ENCODE measurements at regions not wholly inside any gene's neighbourhood (a gene's known extent, or its start where the extent isn't known, plus 50 kb on each side); places are given as distances from the start of the nearest gene placed in this dataset.
A peak's percentile ranks its signal among the peaks of the same experiment; 100 is the strongest.

- Histone ChIP-seq H4K20me1 (ENCODE audit: insufficient read depth, low read length) (no peaks in the 10 kb centered on the region), H3K4me3 (ENCODE audit: insufficient read depth, low read depth, low read length) (no peak overlapping the region), H3K4me2 (ENCODE audit: low read length) (no peak overlapping the region), H3K9ac (ENCODE audit: low read length) (no peak overlapping the region), H3K27me3 (ENCODE audit: insufficient read depth, low read length) (peaks cover 2% of the 10 kb centered on the region), H3K36me3 (ENCODE audit: insufficient read depth, low read length) (no peaks in the 10 kb centered on the region), H3K27ac (ENCODE audit: low read depth, low read length) (no peak overlapping the region), H3K9me3 (ENCODE audit: insufficient read depth, low read depth, low read length) (no peaks in the 10 kb centered on the region), H3K4me1 (ENCODE audit: insufficient read depth, low read length) (no peaks in the 10 kb centered on the region), H2AFZ (ENCODE audit: low read depth, low read length) (no peak overlapping the region), H3K79me2 (ENCODE audit: insufficient read depth, low read length) (no peaks in the 10 kb centered on the region)
- Mint-ChIP-seq H3K4me1 (ENCODE audit: low read depth, unreplicated experiment) (no peaks in the 10 kb centered on the region), H3K27ac (ENCODE audit: unreplicated experiment) (no peak overlapping the region), H3K27me3 (ENCODE audit: low read depth, unreplicated experiment) (no peaks in the 10 kb centered on the region), H3K36me3 (ENCODE audit: low read depth, unreplicated experiment) (no peaks in the 10 kb centered on the region), H3K4me3 (ENCODE audit: unreplicated experiment) (no peak overlapping the region), H3K9me3 (ENCODE audit: unreplicated experiment) (no peaks in the 10 kb centered on the region)
- peak; percentile 1 for DNase-seq (ENCODE audit: low read depth)
- no peak for FAIRE-seq
- no peak for TF ChIP-seq CTCF (IDR thresholded peaks at IDR 0.05; ENCODE audit: insufficient read depth, low read depth, low read length)
- no peak for TF ChIP-seq EZH2 (IDR thresholded peaks at IDR 0.05; ENCODE audit: insufficient read depth, low read length)
Observed at GRCh38 chr5:119996128-119996527, 366.8 kb downstream of the FAM170A start.

GRCh38 chr5:120007598-120007997 lies 378.2 kb downstream of the FAM170A start:
- DNase-seq (ENCODE audit: low read depth) (no peak), FAIRE-seq (no peak)
- Mint-ChIP-seq H3K9me3 (ENCODE audit: unreplicated experiment) (no peaks in the 10 kb centered on the region), H3K4me3 (ENCODE audit: unreplicated experiment) (no peak overlapping the region), H3K4me1 (ENCODE audit: low read depth, unreplicated experiment) (no peaks in the 10 kb centered on the region), H3K27ac (ENCODE audit: unreplicated experiment) (no peak overlapping the region), H3K27me3 (ENCODE audit: low read depth, unreplicated experiment) (no peaks in the 10 kb centered on the region), H3K36me3 (ENCODE audit: low read depth, unreplicated experiment) (no peaks in the 10 kb centered on the region)
- TF ChIP-seq EZH2 (IDR thresholded peaks at IDR 0.05; ENCODE audit: insufficient read depth, low read length) (no peak), CTCF (IDR thresholded peaks at IDR 0.05; ENCODE audit: insufficient read depth, low read depth, low read length) (no peak)
- Histone ChIP-seq H3K4me1 (ENCODE audit: insufficient read depth, low read length) (no peaks in the 10 kb centered on the region), H3K9ac (ENCODE audit: low read length) (no peak overlapping the region), H4K20me1 (ENCODE audit: insufficient read depth, low read length) (no peaks in the 10 kb centered on the region), H3K36me3 (ENCODE audit: insufficient read depth, low read length) (no peaks in the 10 kb centered on the region), H3K4me2 (ENCODE audit: low read length) (no peak overlapping the region), H3K79me2 (ENCODE audit: insufficient read depth, low read length) (no peaks in the 10 kb centered on the region), H3K4me3 (ENCODE audit: insufficient read depth, low read depth, low read length) (no peak overlapping the region), H2AFZ (ENCODE audit: low read depth, low read length) (no peak overlapping the region), H3K9me3 (ENCODE audit: insufficient read depth, low read depth, low read length) (no peaks in the 10 kb centered on the region), H3K27ac (ENCODE audit: low read depth, low read length) (no peak overlapping the region), H3K27me3 (ENCODE audit: insufficient read depth, low read length) (no peaks in the 10 kb centered on the region)

GRCh38 chr5:120012431-120012830 lies 383.1 kb downstream of the FAM170A start:
- H3K79me2 ChIP-seq (ENCODE audit: insufficient read depth, low read length), result no peaks in the 10 kb centered on the region
- no peak overlapping the region for H2AFZ ChIP-seq (ENCODE audit: low read depth, low read length)
- no peaks in the 10 kb centered on the region for H3K36me3 Mint-ChIP-seq (ENCODE audit: low read depth, unreplicated experiment)
- TF ChIP-seq CTCF (IDR thresholded peaks at IDR 0.05; ENCODE audit: insufficient read depth, low read depth, low read length), result no peak
- no peak for TF ChIP-seq EZH2 (IDR thresholded peaks at IDR 0.05; ENCODE audit: insufficient read depth, low read length)
- FAIRE-seq (no peak), DNase-seq (ENCODE audit: low read depth) (no peak)
- H3K4me3 Mint-ChIP-seq (ENCODE audit: unreplicated experiment), result no peak overlapping the region
- no peak overlapping the region for H3K4me2 ChIP-seq (ENCODE audit: low read length)
- no peaks in the 10 kb centered on the region for H3K4me1 ChIP-seq (ENCODE audit: insufficient read depth, low read length)
- H3K36me3 ChIP-seq (ENCODE audit: insufficient read depth, low read length), result no peaks in the 10 kb centered on the region
- H3K9me3 Mint-ChIP-seq (ENCODE audit: unreplicated experiment), result peaks cover 7% of the 10 kb centered on the region
- no peak overlapping the region for H3K4me3 ChIP-seq (ENCODE audit: insufficient read depth, low read depth, low read length)
- H3K27me3 ChIP-seq (ENCODE audit: insufficient read depth, low read length), result no peaks in the 10 kb centered on the region
- H3K9me3 ChIP-seq (ENCODE audit: insufficient read depth, low read depth, low read length), result no peaks in the 10 kb centered on the region
- no peak overlapping the region for H3K27ac ChIP-seq (ENCODE audit: low read depth, low read length)
- H4K20me1 ChIP-seq (ENCODE audit: insufficient read depth, low read length), result no peaks in the 10 kb centered on the region
- H3K27ac Mint-ChIP-seq (ENCODE audit: unreplicated experiment), result no peak overlapping the region
- no peak overlapping the region for H3K9ac ChIP-seq (ENCODE audit: low read length)
- peaks cover 7% of the 10 kb centered on the region for H3K4me1 Mint-ChIP-seq (ENCODE audit: low read depth, unreplicated experiment)
- H3K27me3 Mint-ChIP-seq (ENCODE audit: low read depth, unreplicated experiment), result no peaks in the 10 kb centered on the region
